Lower lobe of right lung (tissue), 2 donors: ENCODE measurements at regions not wholly inside any gene's neighbourhood (a gene's known extent, or its start where the extent isn't known, plus 50 kb on each side); places are given as distances from the start of the nearest gene placed in this dataset.

Source experiments
- ATAC-seq, 2 donors: fragments of 200-7000 bp; cut with Tn5 transposase; one replicate each; pipeline ENCODE4 v1.9.1; 2020 to 2022; ENCODE audit warnings: mild to moderate bottlenecking in 2 of 2, moderate library complexity in 2 of 2
- DNase-seq: peaks from one replicate; pipeline ENCODE4 v3.0.0-alpha.2; 2020
- H3K27ac ChIP-seq: fragments of 200-600 bp; one replicate; pipeline ENCODE4 v1.8.0; 2022
- H3K27me3 ChIP-seq: fragments of 200-600 bp; one replicate; pipeline ENCODE4 v1.8.0; 2022; ENCODE audit warnings: low read depth
- H3K36me3 ChIP-seq: fragments of 200-600 bp; one replicate; pipeline ENCODE4 v1.8.0; 2022; ENCODE audit warnings: mild to moderate bottlenecking
- H3K4me1 ChIP-seq: fragments of 200-600 bp; one replicate; pipeline ENCODE4 v1.8.0; 2022
- H3K4me3 ChIP-seq: fragments of 200-600 bp; one replicate; pipeline ENCODE4 v1.8.0; 2022; ENCODE audit warnings: mild to moderate bottlenecking
- H3K9me3 ChIP-seq: fragments of 200-600 bp; one replicate; pipeline ENCODE4 v1.8.0; 2022
- CTCF ChIP-seq: fragments of 200-600 bp; IDR thresholded peaks from one replicate; pipeline ENCODE4 v1.8.0; 2022; ENCODE audit warnings: antibody characterized with exemption, mild to moderate bottlenecking
- intact Hi-C: fragments of 100-400 bp; cut with DNase I; formaldehyde crosslinking; loops from one replicate; pipeline ENCODE4 v1.11.0; 2022
- donor health status: DM: no; HTN: yes; CAD: no; lungs with severe emphysema.

- Histone ChIP-seq H3K4me3 (no peak overlapping the region), H3K36me3 (no peaks in the 10 kb centered on the region), H3K27ac (no peak overlapping the region), H3K27me3 (no peaks in the 10 kb centered on the region), H3K9me3 (no peaks in the 10 kb centered on the region), H3K4me1 (no peaks in the 10 kb centered on the region)
- DNase-seq, result no peak
- no peak for ATAC-seq
- no peak for TF ChIP-seq CTCF
- intact Hi-C loops, result no loop called here
Measured at GRCh38 chr16:6031567-6031966, 934.0 kb upstream of the EEF2KMT start.

DNA sequence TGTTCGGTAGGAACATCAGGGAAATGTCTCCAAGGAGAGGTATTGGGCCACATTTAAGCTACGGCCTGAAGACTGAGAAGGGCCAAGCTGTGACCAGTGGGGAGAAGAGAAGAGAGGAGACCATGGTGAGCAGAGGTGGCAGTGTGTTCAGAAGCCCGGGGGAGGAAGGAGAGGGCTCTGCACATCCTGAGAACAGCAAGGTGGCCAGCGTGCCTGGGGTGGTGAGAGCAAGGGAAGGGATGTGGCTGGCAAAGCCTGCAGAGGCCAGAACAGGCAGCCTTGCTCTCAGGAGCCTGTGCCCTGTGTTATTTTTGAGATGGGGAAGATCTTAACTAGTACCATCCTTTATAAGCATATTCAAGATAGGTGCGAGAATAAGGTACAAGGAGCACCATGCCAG is 933.5 kb upstream of the EEF2KMT start:
- H3K9me3 ChIP-seq, result no peaks in the 10 kb centered on the region
- no peak overlapping the region for H3K4me3 ChIP-seq
- no peak overlapping the region for H3K27ac ChIP-seq
- no peaks in the 10 kb centered on the region for H3K36me3 ChIP-seq
- no peak for TF ChIP-seq CTCF
- ATAC-seq (no peak), DNase-seq (no peak)
- H3K27me3 ChIP-seq, result no peaks in the 10 kb centered on the region
- no peaks in the 10 kb centered on the region for H3K4me1 ChIP-seq
- intact Hi-C loops, result no loop called here

GRCh38 chr16:6027733-6028132 is 930.1 kb upstream of the EEF2KMT start:
- ATAC-seq (no peak), DNase-seq (no peak)
- no peaks in the 10 kb centered on the region for H3K4me1 ChIP-seq
- H3K4me3 ChIP-seq, result no peak overlapping the region
- H3K27me3 ChIP-seq, result no peaks in the 10 kb centered on the region
- no peaks in the 10 kb centered on the region for H3K9me3 ChIP-seq
- intact Hi-C loops, result no loop called here
- no peaks in the 10 kb centered on the region for H3K36me3 ChIP-seq
- no peak overlapping the region for H3K27ac ChIP-seq
- no peak for TF ChIP-seq CTCF

- Histone ChIP-seq H3K36me3 (no peaks in the 10 kb centered on the region), H3K27ac (no peak overlapping the region), H3K9me3 (no peaks in the 10 kb centered on the region), H3K4me1 (no peaks in the 10 kb centered on the region), H3K27me3 (peaks cover 23% of the 10 kb centered on the region), H3K4me3 (no peak overlapping the region)
- intact Hi-C loops, result no loop called here
- no peak for TF ChIP-seq CTCF
- ATAC-seq (no peak), DNase-seq (no peak)
Measured at GRCh38 chr16:6023449-6023848, 925.9 kb upstream of the EEF2KMT start.

- Histone ChIP-seq H3K27me3 (peaks cover 27% of the 10 kb centered on the region), H3K4me1 (no peaks in the 10 kb centered on the region), H3K36me3 (no peaks in the 10 kb centered on the region), H3K9me3 (no peaks in the 10 kb centered on the region), H3K4me3 (no peak overlapping the region), H3K27ac (no peak overlapping the region)
- DNase-seq, result no peak
- intact Hi-C loops, result no loop called here
- ATAC-seq, result no peak
- TF ChIP-seq CTCF, result no peak
Measured at GRCh38 chr16:6021276-6021943, 923.8 kb upstream of the EEF2KMT start.
